HG03095 (cell line): ENCODE measurements at regions not wholly inside any gene's neighbourhood (a gene's known extent, or its start where the extent isn't known, plus 50 kb on each side); places are given as distances from the start of the nearest gene placed in this dataset.
A peak's percentile ranks its signal among the peaks of the same experiment; 100 is the strongest.
"Not testable (repeated sequence)": the region's sequence is repeated elsewhere in the genome, so short reads cannot be mapped to it uniquely, and the experiment has no call there.

Experiments
- ATAC-seq: cut with Tn5 transposase; IDR thresholded peaks from one replicate; pipeline ENCODE4 v1.9.1; 2021; ENCODE audit warnings: moderate library complexity; ENCODE audit not compliant: unreplicated experiment

- peak; percentile 48 for ATAC-seq
Measured at GRCh38 chr12:67069451-67070306, 199.5 kb upstream of the CAND1 start.

- no peak for ATAC-seq
Measured at GRCh38 chr12:67070307-67070600, 198.9 kb upstream of the CAND1 start.

GRCh38 chr12:67070604-67071003, 198.6 kb upstream of the CAND1 start:
- no peak for ATAC-seq

GRCh38 chr12:67072281-67072680, 196.9 kb upstream of the CAND1 start:
- ATAC-seq = not testable (repeated sequence)

- no peak for ATAC-seq
Measured at GRCh38 chr12:67073336-67073735, 195.8 kb upstream of the CAND1 start.

GRCh38 chr12:67074072-67074471, 195.1 kb upstream of the CAND1 start:
- no peak for ATAC-seq

- no peak for ATAC-seq
Measured at GRCh38 chr12:67077617-67078016, 191.5 kb upstream of the CAND1 start.

- ATAC-seq = no peak
Measured at GRCh38 chr12:67078957-67079356, 190.2 kb upstream of the CAND1 start.

- no peak for ATAC-seq
Measured at GRCh38 chr12:67080637-67081036, 188.5 kb upstream of the CAND1 start.

- no peak for ATAC-seq
Measured at GRCh38 chr12:67082221-67082620, 186.9 kb upstream of the CAND1 start.

GRCh38 chr12:67085699-67086098, 183.5 kb upstream of the CAND1 start:
- ATAC-seq = no peak

- ATAC-seq = no peak
Measured at GRCh38 chr12:67086116-67086515, 183.0 kb upstream of the CAND1 start.

- no peak for ATAC-seq
Measured at GRCh38 chr12:67088401-67089118, 180.6 kb upstream of the CAND1 start.

- no peak for ATAC-seq
Measured at GRCh38 chr12:67091204-67091603, 178.0 kb upstream of the CAND1 start.

GRCh38 chr12:67091678-67092077, 177.5 kb upstream of the CAND1 start:
- no peak for ATAC-seq

- ATAC-seq = not testable (repeated sequence)
Measured at GRCh38 chr12:67092934-67093333, 176.2 kb upstream of the CAND1 start.

GRCh38 chr12:67096533-67097318, 172.4 kb upstream of the CAND1 start:
- no peak for ATAC-seq

- no peak for ATAC-seq
Measured at GRCh38 chr12:67099858-67100257, 169.3 kb upstream of the CAND1 start.

GRCh38 chr12:67103521-67103920, 165.6 kb upstream of the CAND1 start:
- ATAC-seq = no peak

- ATAC-seq = no peak
Measured at GRCh38 chr12:67107235-67107634, 161.9 kb upstream of the CAND1 start.

- no peak for ATAC-seq
Measured at GRCh38 chr12:67107751-67108269, 161.3 kb upstream of the CAND1 start.
